HG03196 (cell line): ENCODE measurements at regions not wholly inside any gene's neighbourhood (a gene's known extent, or its start where the extent isn't known, plus 50 kb on each side); places are given as distances from the start of the nearest gene placed in this dataset.
A peak's percentile ranks its signal among the peaks of the same experiment; 100 is the strongest.

Source experiments
- ATAC-seq: cut with Tn5 transposase; IDR thresholded peaks from one replicate; pipeline ENCODE4 v1.9.1; 2021; ENCODE audit not compliant: unreplicated experiment

DNA sequence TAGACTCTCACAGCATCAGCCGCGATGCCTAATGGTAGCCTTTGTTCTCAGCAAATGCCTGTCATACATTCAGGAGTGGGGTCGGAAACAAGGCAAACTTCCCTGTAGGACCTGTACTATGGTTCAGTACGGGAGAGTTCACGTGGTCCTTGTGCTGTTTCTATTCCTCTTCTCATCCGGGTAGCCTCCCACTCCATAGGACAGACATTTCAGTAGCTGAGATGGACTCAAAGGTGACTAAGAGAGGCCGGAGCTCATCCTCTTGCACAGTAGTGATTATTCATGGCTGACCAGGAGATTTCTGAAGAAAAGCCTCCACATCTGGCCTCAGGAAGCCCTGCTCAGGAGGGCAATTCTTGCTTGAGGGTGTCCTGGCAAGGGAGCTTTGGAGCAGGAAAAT is 117.8 kb upstream of the SPRED2 start:
- ATAC-seq = no peak

DNA sequence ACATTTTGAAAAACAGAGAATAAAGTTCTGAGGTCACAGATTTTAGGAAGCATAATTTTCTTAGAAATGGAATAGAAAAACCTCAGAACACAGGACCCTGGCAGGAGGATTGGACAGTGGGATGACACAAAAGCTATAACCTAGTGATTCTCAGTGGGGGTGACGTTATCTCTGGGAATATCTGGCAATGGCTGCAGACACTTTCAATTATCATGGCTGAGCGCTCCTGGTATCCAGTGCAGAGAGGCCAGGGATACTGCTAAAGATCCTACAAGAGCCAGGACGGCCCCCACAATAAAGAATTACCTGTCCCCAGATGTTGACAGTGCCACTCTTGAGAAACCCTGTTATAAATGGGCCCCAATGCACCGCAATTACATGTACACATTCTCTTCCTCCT is 117.2 kb upstream of the SPRED2 start:
- no peak for ATAC-seq

DNA sequence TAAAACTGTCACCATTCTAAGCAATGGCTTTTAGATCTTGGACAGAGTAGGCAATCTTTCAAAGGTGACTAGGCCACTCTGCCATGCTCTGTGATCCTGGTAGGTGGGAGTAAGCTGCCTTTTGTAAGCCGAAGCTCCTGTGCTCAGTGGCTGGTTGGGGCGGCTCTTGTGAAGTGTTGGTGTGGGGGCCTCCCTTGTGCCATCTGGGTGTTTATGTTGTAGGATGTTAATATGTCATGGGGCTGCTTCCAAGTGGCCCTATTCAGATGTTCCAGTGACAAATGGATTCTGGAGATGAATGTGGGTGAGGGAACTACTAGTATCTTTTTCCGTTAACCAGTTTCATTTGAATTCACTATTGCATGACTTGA is 116.8 kb upstream of the SPRED2 start:
- ATAC-seq = no peak

DNA sequence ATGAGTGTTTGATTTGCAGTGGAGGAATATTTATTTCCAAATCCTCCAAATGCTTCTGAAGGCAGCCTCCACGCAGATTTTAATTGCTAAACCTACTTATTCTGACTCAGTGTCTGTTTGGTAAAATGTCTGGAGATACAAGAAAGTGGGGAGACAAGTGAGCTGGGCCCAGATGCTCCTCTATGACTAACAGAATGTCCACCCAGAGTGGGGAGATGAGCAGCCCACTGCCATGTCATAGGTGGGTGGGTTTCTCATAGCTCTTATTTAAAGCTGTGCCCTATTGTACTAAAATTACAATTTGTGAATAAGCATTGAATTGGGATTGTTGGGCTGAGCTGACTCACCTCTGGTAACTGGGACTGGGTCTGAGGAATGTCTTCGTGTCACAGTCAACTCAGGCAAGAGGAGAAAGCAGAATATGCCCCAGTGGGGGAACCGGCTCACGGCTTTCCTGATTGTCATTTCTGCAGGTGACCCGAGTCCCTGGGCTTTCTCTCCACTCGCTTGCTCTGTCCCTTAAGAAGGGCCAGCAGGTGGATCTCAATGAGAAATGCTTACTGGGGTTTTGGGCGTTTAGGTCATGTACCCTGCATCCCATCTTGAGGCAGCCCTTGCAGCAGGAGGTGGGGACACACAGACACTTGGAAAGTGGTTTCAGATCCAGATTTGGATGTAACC is 116.3 kb upstream of the SPRED2 start:
- no peak for ATAC-seq

DNA sequence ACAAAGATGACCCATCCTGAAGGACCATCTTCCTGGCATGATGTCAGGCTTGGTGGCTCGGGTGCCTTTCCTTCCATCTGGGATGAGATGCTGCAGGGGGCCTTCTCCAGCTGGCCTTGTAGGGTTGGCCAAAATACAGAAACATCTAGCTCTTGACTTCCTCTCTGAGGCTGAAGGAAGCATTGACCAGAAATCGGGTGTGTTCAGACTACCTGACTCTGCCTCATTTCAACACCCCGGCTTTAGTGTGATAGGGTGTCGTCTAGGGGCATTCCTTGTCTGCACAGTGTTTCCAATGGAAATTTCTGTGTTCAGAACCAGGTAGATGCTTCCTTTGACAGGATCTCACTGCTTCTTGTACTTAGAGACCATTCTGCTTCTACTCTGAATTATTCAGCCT is 115.7 kb upstream of the SPRED2 start:
- no peak for ATAC-seq

DNA sequence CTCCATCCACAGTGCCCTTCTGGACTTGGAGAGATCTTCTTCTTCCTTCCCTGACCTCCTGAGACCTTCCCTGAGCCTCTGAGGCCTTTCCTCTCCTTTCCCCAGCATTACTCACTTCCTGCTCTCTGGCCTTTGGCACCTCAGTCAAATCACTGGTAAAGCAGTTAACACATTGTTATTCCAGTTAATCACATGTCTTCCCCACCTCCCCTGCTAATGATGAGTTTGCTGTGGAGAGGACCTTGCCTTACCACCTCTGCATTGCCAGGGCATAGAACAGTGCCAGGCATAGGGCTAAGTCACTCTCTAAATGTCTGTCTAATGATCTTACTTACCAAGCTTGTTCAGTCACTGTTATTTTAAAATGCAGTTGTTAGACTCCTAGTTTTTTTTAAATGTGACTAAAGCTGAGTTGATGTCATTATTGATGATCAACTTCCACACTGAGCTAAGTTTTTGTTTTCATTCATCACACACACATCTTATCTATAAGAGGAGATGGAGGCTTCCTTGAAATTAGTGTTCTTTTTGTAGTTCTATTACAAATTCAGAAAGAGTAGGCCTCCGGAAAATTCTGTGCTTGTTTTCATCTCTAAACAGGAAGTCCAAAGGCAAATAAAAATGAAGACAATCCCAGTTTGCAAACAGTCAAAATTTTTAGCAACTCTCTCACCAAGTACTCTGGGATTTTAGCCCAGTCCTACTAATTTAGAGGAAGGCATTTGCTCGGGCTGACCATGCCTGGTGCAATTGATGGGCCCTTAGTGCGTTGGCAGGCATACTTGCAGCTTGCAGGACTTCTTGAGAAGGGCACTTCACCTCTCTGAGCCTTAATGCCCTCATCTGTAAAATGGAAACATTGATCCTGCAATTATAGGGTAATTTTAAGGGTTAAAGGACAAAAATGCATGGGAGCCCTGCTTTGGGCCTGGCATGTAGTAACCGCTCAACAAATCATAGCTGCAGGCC is 113.7 kb upstream of the SPRED2 start:
- ATAC-seq = no peak

DNA sequence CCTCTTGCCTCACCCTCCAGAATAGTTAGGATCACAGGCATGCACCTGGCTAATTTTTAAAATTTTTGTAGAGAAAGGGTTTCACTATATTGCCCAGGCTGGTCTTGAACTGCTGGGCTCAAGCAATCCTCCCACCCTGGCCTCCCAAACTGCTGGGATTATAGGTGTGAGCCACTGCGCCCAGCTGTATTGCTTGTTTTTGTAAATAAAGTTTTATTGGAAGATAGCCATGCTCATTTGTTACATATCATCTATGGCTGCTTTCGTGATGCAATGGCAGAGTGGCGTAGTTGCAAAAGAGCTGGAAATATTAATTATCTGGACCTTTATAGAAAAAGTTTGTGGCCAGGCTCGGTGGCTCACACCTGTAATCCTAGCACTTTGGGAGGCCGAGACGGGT is 109.4 kb upstream of the SPRED2 start:
- no peak for ATAC-seq

DNA sequence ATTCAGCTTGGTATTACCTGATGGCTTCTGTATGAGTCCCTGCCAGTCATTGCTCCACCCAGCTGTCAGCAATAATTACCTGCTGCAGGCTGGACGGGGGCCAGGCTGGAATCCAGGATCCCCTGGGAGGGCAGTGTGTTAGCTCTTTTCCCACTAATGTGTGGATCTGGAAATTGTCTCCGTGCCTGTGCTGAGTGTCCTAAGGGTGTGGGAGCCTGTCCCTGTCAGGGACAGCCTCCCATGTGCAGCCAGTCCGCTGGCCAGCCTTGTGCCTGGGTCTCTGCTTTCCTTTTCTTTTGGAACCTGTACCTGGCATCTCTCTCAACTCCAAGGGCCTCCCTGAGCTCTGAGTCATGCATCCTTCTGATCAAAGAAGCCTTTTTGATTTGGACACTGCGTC is 107.2 kb upstream of the SPRED2 start:
- ATAC-seq = no peak

DNA sequence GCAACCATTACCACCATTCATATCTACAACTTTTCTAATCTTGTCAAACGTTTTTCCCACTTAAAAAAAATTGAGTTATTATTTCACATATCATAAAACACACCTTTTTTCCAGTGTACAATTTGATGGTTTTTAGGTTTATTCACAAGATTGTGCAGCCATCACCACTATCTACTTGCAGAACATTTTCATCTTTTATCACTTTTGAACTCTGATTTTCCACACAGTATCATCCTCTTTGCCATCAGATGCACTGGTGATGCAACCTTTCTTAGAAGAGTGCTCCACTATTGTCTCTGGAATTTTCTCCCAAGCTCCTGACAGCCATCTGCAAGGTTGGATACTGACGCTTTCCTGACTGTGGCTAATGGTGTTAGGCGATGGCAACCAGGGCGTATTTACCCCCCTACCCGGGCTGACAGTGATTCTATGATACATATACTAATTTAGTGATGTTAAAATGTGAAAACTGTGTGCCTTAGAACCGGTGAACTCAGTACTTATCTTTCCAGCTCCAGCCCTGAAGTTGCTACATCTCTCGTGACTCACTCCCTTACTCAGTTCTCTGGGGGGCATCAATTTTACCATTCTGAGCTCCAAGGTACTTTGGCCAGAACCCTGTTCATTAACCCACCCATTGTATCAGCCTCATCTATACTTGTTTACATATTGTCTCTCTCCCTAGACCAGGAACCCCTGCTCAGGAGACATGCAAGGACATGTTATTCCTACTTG is 105.4 kb upstream of the SPRED2 start:
- ATAC-seq = no peak

DNA sequence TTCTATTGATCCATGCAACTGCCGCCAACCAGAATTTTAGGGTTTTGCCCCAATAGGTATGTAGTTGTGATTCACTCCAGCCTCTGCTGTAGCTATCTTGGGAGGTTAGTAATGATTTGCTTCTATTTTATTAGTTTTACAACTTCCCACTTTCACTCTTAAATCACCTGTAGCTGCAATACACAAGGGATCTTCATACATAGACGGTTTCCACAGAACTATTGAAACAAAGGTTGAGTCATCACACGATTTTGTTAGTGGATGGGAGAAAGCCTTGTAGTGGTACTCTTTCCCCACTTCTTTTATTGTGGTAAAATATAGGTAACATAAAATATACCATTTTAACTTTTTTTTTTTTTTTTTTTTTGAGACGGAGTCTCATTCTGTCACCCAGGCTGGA is 104.2 kb upstream of the SPRED2 start:
- ATAC-seq = peak; percentile 83

DNA sequence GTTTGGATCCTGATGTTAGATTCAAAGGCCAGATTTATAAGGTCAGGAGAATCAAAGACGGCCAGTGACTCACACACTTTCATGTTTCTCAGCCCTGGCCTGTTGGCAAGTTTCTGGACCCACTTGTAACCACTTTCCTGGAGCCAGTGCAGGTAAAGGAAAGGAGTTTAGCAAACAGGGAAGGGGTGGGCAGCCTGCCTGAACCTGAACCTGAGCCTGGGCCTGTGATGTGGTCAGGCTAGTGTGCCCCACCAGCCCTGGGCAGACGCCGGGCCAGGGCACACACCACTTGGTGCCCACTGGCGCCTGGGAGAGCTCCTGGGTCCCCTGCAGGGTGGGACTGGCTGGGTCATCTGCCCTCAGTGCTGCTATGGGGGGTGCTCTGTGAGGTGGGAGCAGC is 100.5 kb upstream of the SPRED2 start:
- no peak for ATAC-seq

DNA sequence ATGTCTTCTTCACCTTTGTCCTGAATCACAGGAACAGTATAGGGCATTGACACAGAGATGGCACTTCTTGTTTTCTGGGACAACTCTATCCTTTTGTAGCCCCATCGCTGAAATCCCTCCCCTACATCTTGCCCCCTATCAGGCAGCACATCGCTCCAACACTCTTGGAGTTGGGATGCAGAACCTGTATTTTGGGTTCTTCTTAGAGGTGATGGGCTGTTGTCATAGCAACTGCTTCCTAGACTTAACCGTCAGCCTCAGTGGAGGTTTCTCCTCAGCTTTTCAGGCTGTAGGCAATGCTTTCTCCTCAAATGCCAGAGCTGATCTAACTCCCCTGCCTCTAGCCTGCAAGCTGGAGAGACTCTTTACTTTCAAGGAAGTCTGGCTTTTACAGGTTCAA is 99.9 kb upstream of the SPRED2 start:
- no peak for ATAC-seq

DNA sequence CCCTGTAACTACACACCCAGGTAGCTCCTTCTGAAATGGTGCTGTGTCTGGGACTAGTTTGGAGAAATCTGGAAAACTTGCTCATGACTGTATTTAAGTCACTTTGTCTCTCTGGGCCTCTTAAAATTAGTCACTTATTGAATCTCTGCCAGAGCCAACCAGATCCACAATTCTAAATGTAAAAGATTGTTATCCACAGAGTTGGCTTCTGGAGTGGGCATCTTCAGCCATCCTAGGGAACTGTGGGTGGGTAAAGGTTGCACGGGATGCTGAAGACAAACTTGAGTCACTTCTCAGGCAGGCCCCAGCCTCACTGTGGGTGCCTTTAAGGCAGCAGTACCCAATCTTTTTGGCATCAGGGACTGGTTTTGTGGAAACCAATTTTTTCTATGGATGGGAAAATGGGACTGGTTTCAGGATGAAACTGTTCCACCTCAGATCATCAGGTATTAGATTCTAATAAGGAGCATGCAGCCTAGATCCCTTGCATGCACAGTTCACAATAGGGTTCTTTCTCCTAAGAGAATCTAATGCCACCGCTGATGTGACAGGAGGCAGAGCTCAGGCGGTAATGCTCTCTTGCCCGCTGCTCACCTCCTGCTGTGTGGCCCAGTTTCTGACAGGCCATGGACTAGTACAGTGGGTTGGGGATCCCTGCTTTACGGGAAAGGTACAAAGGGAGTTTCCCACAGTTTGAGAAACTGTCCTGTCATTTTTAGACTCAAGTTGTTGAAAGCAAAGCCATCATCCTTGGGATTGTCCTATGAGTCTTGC is 98.3 kb upstream of the SPRED2 start:
- no peak for ATAC-seq

DNA sequence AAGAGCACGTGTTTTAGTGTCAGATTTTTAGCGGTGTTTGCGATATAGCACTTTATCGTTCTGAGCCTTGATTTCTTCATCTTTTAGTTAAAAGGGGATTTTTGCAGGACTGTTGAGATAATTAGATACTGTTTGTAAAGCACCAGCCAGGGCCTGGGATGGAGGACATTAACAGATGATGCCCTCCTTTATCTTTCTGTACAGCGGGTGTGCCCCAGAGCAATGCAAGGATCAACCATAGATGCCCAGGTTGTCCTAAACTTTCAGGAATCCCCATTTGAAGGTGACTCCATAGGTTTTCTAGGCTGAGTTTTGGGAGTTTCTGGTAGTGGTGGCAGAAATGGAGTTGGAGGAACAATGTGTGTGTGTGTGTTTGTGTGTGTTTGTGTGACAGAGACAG is 97.0 kb upstream of the SPRED2 start:
- no peak for ATAC-seq

DNA sequence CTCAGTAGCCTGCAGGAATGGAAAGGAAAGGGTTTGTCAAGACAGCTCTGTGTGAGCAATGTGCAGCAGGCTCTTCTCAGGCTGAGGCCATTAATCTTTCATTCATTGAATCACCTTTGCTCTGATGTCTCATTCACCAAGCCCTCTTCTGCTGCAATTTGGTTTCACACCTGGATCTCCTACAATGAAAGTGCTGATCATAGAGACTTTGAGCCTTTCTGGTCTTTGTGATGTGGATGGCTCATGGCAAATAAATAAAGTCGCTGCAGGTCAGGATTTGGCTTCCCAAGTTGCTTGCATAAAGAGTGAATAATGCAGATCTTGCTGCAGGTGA is 95.8 kb upstream of the SPRED2 start:
- ATAC-seq = no peak

DNA sequence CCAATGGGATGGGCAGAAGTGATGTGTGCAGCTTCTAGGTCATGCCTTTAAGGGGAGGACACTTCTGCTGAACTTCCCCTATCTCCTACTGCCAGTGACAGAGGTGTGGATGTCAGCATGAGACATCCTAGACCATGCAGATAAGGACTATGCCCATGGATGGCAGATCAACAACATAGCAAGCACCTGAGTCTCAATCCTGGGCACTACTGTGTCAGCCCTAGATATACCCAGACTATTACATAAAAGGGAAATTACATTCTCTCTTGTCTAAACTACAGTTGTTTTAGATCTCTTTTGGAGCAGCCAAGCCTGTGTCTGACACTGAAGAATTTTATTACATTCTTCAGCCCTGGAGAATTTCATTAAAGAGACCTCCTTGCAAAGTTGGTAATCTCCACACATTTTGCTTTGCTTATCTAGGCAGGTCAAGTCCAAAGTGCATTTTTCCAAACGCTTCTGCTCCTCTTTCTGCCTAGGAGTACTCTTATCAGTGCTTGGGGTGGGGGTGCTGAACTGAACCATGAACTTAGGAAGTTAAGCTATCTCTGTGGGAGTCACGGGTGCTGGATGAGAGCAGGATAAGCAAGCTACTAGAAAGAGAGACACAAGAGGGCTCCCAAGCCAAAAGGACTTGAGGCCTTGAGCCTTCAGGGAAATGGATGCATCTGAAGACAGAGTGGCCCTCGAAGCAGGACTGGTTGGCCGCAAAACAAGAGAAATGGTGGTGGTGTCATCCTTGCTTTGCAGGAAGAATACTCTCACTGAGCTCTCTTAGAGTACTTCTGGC is 95.2 kb upstream of the SPRED2 start:
- ATAC-seq = no peak

DNA sequence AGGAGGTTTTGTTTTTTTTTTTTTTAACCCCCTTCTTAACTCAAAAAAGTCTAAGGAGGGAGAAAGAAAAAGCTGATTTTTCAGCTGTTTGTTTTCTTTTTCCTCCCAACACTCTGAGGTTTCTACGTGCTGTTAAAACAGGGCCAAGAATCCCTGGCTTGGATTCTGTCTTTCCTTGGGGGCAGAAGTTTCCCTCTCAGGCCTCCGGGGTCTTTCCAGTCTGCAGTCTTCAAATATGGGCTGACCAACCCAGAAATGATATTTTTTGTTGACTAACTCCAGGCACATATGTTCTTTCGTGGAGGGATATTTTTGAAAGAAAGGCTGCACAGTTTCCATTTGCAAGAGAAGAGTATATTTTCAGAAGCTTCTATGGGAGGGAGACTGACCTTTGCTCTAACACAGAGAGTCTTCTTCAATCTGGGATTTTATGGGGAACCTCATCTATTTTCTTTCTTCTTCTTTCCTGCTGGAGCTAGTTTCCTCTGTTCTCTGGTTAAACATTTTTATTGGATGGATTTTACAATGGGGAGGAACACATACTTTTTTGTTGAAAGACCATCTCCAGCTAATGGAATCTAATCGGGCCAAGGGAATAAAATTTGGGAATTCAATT is 93.3 kb upstream of the SPRED2 start:
- ATAC-seq = no peak

DNA sequence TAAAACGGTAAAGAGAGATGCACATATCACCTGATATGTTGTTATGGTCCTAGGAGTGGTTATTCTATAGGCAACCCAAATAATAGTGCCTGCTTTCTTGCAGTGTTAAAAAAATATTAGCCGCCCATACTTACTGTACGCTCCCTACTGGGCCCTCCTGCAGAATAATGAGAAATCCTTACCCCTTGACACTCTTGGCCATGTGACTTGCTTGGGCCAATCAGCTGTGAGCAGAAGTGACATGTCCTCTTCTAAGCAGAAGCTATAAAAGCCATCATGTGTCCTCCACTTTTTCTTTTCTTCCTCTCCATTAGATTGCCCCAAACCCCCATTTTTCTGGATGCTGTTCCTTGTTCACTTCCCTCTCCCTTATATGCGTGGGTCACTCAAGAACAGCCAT is 90.5 kb upstream of the SPRED2 start:
- no peak for ATAC-seq

DNA sequence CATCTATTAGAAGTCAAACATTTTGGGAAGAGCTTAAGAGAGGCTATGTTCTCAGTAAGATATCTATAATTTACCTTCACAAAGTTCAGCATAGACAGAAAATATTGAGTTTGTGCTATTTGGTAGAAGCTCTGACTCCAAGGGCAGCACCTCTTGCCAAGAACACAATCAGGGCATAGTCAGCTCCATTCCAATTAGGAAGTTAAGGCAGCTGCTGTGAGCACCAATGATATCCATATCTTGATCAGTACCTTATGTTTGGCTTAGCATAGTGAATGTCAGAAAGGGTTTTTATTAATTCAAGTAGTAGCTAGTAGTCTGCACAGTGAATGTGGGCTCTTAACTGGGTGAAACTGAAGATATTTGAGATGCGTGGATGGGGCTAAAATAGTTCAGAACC is 86.4 kb upstream of the SPRED2 start:
- ATAC-seq = no peak
